Stomach (tissue), 8 donors: ENCODE measurements at regions not wholly inside any gene's neighbourhood (a gene's known extent, or its start where the extent isn't known, plus 50 kb on each side); places are given as distances from the start of the nearest gene placed in this dataset.

Experiments
- DNase-seq, 2 donors: peaks; one replicate each; pipeline versions ENCODE4 v3.0.0 to v3.0.0-alpha.2; 2013 to 2019
- H3K27ac ChIP-seq, 5 donors: fragments of 200-600 bp in 4 of 5; sonication (generic) in 4 of 5; one replicate each; pipeline ENCODE4 v1.5.1; 2013 to 2019; ENCODE audit warnings: mild to moderate bottlenecking in 1 of 5, moderate library complexity in 1 of 5
- H3K27me3 ChIP-seq, 3 donors: fragments of 200-600 bp; sonication (generic); one replicate each; pipeline ENCODE4 v1.5.1; 2017 to 2019; ENCODE audit warnings: mixed run types in 1 of 3
- H3K36me3 ChIP-seq, 4 donors: fragments of 200-600 bp; sonication (generic); 1 replicate in 3 of 4; 2 replicates in 1 of 4; pipeline ENCODE4 v1.5.1; 2016 to 2019
- H3K4me1 ChIP-seq, 4 donors: fragments of 200-600 bp; sonication (generic); one replicate each; pipeline ENCODE4 v1.5.1; 2016 to 2019
- H3K4me3 ChIP-seq, 4 donors: fragments of 200-600 bp; sonication (generic) in 3 of 4; one replicate each; pipeline ENCODE4 v1.5.1; 2016 to 2019; ENCODE audit warnings: mild to moderate bottlenecking in 1 of 4
- H3K9me3 ChIP-seq, 4 donors: fragments of 200-600 bp; sonication (generic); one replicate each; pipeline ENCODE4 v1.5.1; 2016 to 2019
- EP300 ChIP-seq: sonication (generic); formaldehyde crosslinking; IDR thresholded peaks from one replicate; pipeline ENCODE4 v1.6.1; 2017; ENCODE audit warnings: antibody characterized with exemption
- POLR2A ChIP-seq, 4 donors: fragments of 450-650 bp; IDR thresholded peaks; one replicate each; pipeline ENCODE4 v1.6.1; 2016; ENCODE audit warnings: antibody characterized with exemption in 4 of 4, control low read depth in 2 of 4, mild to moderate bottlenecking in 1 of 4, moderate library complexity in 1 of 4
- POLR2AphosphoS5 ChIP-seq, 3 donors: sonication (generic); formaldehyde crosslinking; IDR thresholded peaks; one replicate each; pipeline ENCODE4 v1.6.1; 2016; ENCODE audit warnings: antibody characterized with exemption in 3 of 3
- WGBS, 5 donors: extraction: QIAGEN DNeasy Blood & Tissue Kit in 3 of 5; methylation state at CpG; one replicate each; pipeline versions ENCODE4 v1.1.5 to v1.1.7; 2013 to 2018; 5-methylcytosine and 5-hydroxymethylcytosine counted together
- intact Hi-C: fragments of 100-400 bp; cut with DNase I; formaldehyde crosslinking; loops from one replicate; pipeline ENCODE4 v1.15.1; 2023; ENCODE audit warnings: low total_unique reads
- TF ChIP-seq, protein P1 (sequence below), 7 experiments: fragments of 450-650 bp in 4 of 7; fragments of 200-600 bp in 3 of 7; sonication (generic) in 3 of 7; IDR thresholded peaks; one replicate each; pipeline ENCODE4 v1.5.1; 2016 to 2019; ENCODE audit warnings: antibody characterized with exemption in 7 of 7, control low read depth in 2 of 7, mild to moderate bottlenecking in 1 of 7
- donor health status: healthy with polysubstance abuse.
- donor health status: Bipolar disorder and iron deficiency.
- donor health status: healthy.

DNA sequence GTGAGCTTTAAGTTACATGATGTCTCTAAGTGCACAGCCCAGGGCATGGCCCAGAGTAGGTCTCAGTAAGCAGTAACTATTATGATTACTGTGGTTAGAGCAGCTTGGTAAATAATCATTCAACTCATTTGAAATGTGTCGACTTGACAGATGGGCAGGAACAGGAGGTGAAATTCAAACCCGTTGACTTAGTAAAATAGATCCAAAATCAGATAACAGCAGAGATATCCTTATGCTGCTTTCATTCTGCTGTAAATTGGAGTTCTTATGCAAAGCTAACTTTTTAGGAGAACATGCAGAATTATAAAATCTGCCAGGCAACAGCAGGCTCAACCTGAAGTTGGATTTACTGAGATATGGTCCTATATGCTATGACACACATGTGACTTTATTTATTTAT lies 118.7 kb upstream of the KLHL25 start:
- WGBS, 5 donors: 34 to 53% (median 35%) methylated on average over 2 of the region's 2 CpGs
- no peak overlapping the region for H3K4me3 ChIP-seq
- TF ChIP-seq POLR2A (IDR thresholded peaks at IDR 0.05): no peak
- TF ChIP-seq, protein P1, sequence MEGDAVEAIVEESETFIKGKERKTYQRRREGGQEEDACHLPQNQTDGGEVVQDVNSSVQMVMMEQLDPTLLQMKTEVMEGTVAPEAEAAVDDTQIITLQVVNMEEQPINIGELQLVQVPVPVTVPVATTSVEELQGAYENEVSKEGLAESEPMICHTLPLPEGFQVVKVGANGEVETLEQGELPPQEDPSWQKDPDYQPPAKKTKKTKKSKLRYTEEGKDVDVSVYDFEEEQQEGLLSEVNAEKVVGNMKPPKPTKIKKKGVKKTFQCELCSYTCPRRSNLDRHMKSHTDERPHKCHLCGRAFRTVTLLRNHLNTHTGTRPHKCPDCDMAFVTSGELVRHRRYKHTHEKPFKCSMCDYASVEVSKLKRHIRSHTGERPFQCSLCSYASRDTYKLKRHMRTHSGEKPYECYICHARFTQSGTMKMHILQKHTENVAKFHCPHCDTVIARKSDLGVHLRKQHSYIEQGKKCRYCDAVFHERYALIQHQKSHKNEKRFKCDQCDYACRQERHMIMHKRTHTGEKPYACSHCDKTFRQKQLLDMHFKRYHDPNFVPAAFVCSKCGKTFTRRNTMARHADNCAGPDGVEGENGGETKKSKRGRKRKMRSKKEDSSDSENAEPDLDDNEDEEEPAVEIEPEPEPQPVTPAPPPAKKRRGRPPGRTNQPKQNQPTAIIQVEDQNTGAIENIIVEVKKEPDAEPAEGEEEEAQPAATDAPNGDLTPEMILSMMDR (IDR thresholded peaks at IDR 0.05): no peak
- no peak for TF ChIP-seq EP300
- no peak for TF ChIP-seq POLR2AphosphoS5 (IDR thresholded peaks at IDR 0.05)
- DNase-seq: no peak
- intact Hi-C loops: no loop called here
- no peaks in the 10 kb centered on the region for H3K27me3 ChIP-seq
- H3K36me3 ChIP-seq: no peaks in the 10 kb centered on the region
- H3K4me1 ChIP-seq: peaks cover 0 to 9% (median 4%) of the 10 kb centered on the region in 4 donors
- H3K9me3 ChIP-seq: no peaks in the 10 kb centered on the region
- H3K27ac ChIP-seq: no peak overlapping the region

DNA sequence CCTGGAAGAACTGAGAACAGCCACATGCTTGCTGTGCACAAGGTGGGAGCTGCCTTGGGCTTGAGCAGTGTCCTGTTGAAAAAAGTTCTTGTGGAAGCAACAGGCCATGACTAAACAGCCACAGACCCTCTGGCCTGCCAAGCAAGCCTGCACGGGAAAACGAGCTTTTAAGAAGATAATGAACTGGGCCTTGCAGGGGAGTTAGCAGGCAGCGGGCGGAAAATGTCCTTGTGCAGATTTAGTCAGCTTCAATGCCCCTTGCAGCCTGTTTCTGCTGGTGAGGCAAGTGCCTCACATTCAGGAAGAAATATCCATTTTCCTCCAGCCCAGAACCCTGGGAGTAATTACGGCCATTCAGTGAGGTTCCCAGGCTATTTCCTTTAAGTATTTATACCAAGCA lies 126.2 kb upstream of the KLHL25 start:
- no peak overlapping the region for H3K4me3 ChIP-seq
- WGBS, 5 donors: 72 to 87% (median 82%) methylated on average over 5 of the region's 5 CpGs
- intact Hi-C loops: no loop called here
- no peaks in the 10 kb centered on the region for H3K4me1 ChIP-seq
- no peaks in the 10 kb centered on the region for H3K27me3 ChIP-seq
- no peaks in the 10 kb centered on the region for H3K9me3 ChIP-seq
- no peak overlapping the region for H3K27ac ChIP-seq
- DNase-seq: no peak
- H3K36me3 ChIP-seq: no peaks in the 10 kb centered on the region
- no peak for TF ChIP-seq POLR2A (IDR thresholded peaks at IDR 0.05)
- TF ChIP-seq POLR2AphosphoS5 (IDR thresholded peaks at IDR 0.05): no peak
- TF ChIP-seq EP300: no peak
- TF ChIP-seq, protein P1 (IDR thresholded peaks at IDR 0.05): no peak

DNA sequence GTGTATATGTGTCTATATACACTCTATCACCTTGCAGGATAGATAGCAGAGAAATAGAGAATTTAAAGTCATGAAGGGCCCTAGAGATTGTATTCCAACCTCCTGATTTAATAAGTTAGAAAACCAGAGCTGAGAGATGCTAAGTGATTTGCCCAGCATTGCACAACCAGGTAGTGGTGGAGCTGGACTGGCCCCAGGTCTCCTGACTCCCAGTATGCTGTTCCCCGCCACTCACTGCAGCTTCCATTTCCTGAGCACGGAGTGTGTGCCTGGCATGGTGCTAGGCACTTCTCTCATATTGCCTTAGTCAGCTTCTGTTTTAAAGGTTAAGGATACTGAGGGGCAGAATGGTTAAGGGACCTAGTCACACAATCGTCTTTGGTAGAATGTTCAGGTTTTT lies 129.4 kb upstream of the KLHL25 start:
- no peaks in the 10 kb centered on the region for H3K27me3 ChIP-seq
- intact Hi-C loops: no loop called here
- no peak for DNase-seq
- no peaks in the 10 kb centered on the region for H3K4me1 ChIP-seq
- 83 to 96% (median 88%) methylated on average over 3 of the region's 3 CpGs for WGBS, 5 donors
- TF ChIP-seq POLR2AphosphoS5 (IDR thresholded peaks at IDR 0.05): no peak
- TF ChIP-seq, protein P1 (IDR thresholded peaks at IDR 0.05): no peak
- H3K27ac ChIP-seq: no peak overlapping the region
- no peaks in the 10 kb centered on the region for H3K9me3 ChIP-seq
- H3K36me3 ChIP-seq: no peaks in the 10 kb centered on the region
- H3K4me3 ChIP-seq: no peak overlapping the region

DNA sequence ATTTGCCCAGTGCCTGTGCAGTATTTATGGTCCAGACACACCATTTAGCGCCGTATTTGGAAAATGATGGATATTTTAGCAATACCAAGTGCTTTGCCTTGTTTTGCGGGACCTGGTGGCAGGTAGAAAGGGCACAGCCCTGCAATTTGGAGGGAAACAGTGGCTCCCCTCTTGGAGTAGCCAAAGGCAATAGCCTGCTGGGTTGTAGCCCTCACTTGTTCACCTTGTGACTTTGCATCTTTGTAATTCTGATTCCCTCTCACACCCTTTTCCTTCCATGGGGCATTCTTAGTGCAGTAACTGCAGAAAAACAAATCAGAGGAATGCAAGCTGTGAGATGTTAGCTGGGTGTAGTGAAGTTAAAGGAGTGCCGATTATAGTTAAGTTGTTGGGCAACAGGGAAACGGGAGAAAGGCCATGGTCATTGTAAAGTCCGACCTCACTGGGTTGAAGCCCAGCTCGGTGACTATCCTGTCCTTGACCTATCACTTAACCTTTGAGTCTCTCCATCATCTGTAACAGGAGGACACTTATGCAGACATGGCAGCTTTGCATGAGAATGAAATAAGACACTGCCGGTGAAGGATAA lies 131.0 kb upstream of the KLHL25 start:
- no peak for DNase-seq
- intact Hi-C loops: no loop called here
- Histone ChIP-seq H3K27me3 (no peaks in the 10 kb centered on the region), H3K9me3 (no peaks in the 10 kb centered on the region), H3K27ac (no peak overlapping the region), H3K36me3 (no peaks in the 10 kb centered on the region), H3K4me3 (no peak overlapping the region), H3K4me1 (no peaks in the 10 kb centered on the region)
- 65 to 78% (median 69%) methylated on average over 8 of the region's 8 CpGs for WGBS, 5 donors
- TF ChIP-seq EP300: no peak
- no peak for TF ChIP-seq POLR2A (IDR thresholded peaks at IDR 0.05)
- TF ChIP-seq, protein P1 (IDR thresholded peaks at IDR 0.05): no peak
